IPS DF 6.9 (cell line): ENCODE measurements at regions not wholly inside any gene's neighbourhood (a gene's known extent, or its start where the extent isn't known, plus 50 kb on each side); places are given as distances from the start of the nearest gene placed in this dataset.
"Not testable (repeated sequence)": the region's sequence is repeated elsewhere in the genome, so short reads cannot be mapped to it uniquely, and the experiment has no call there.

Experiments
- DNase-seq: peaks from one replicate; pipeline ENCODE4 v3.0.0-alpha.2; 2013; ENCODE audit warnings: low read depth, low spot score
- H3K27ac ChIP-seq: one replicate; pipeline ENCODE4 v1.5.1; 2013; ENCODE audit warnings: low read length, control low read depth
- H3K27me3 ChIP-seq: 2 replicates; pipeline ENCODE4 v1.6.1; 2013; ENCODE audit warnings: mild to moderate bottlenecking, low read length; ENCODE audit not compliant: control insufficient read depth, insufficient read depth
- H3K36me3 ChIP-seq: 2 replicates; pipeline ENCODE4 v1.6.1; 2013; ENCODE audit warnings: low read length; ENCODE audit not compliant: control insufficient read depth, insufficient read depth
- H3K4me1 ChIP-seq: 2 replicates; pipeline ENCODE4 v1.6.1; 2013; ENCODE audit warnings: low read length; ENCODE audit not compliant: control insufficient read depth, insufficient read depth
- H3K4me3 ChIP-seq: 2 replicates; pipeline ENCODE4 v1.5.1; 2013; ENCODE audit warnings: mild to moderate bottlenecking, low read length
- H3K9me3 ChIP-seq: 2 replicates; pipeline ENCODE4 v1.6.1; 2013; ENCODE audit warnings: low read length, inconsistent platforms; ENCODE audit not compliant: control insufficient read depth, insufficient read depth
- WGBS: extraction: QIAGEN DNeasy Blood & Tissue Kit; methylation state at CpG from one replicate; pipeline ENCODE4 v1.1.7; 2013; ENCODE audit warnings: mixed read lengths, missing lambda C conversion rate; ENCODE audit not compliant: insufficient read length, insufficient coverage; 5-methylcytosine and 5-hydroxymethylcytosine counted together

- WGBS = no CpG with 5 or more reads among the region's 28 CpGs
- DNase-seq, H3K36me3 ChIP-seq, H3K9me3 ChIP-seq, H3K27ac ChIP-seq, H3K4me3 ChIP-seq, H3K27me3 ChIP-seq: not testable (repeated sequence)
- H3K4me1 ChIP-seq = peaks cover 11% of the 10 kb centered on the region
These were observed 63.8 kb downstream of the PLXNA1 start for GRCh38 chr3:127046690-127047089.

- no peak for DNase-seq
- Histone ChIP-seq H3K4me1 (0 out of 2 replicates have a peak, but pooled peaks cover 2% of the 10 kb centered on the region), H3K9me3 (no peaks in the 10 kb centered on the region), H3K4me3 (no peak overlapping the region), H3K36me3 (no peaks in the 10 kb centered on the region), H3K27me3 (no peaks in the 10 kb centered on the region), H3K27ac (no peak overlapping the region)
- no CpG with 5 or more reads among the region's 5 CpGs for WGBS
These were observed 66.5 kb downstream of the PLXNA1 start for GRCh38 chr3:127049393-127049792.

- Histone ChIP-seq H3K36me3 (no peaks in the 10 kb centered on the region), H3K9me3 (no peaks in the 10 kb centered on the region), H3K27ac (no peak overlapping the region), H3K4me1 (0 out of 2 replicates have a peak, but pooled peaks cover under 1% of the 10 kb centered on the region), H3K4me3 (no peak overlapping the region), H3K27me3 (no peaks in the 10 kb centered on the region)
- DNase-seq = no peak
- WGBS = no CpG with 5 or more reads among the region's 7 CpGs
These were observed 67.8 kb downstream of the PLXNA1 start for GRCh38 chr3:127050733-127051132.

DNA sequence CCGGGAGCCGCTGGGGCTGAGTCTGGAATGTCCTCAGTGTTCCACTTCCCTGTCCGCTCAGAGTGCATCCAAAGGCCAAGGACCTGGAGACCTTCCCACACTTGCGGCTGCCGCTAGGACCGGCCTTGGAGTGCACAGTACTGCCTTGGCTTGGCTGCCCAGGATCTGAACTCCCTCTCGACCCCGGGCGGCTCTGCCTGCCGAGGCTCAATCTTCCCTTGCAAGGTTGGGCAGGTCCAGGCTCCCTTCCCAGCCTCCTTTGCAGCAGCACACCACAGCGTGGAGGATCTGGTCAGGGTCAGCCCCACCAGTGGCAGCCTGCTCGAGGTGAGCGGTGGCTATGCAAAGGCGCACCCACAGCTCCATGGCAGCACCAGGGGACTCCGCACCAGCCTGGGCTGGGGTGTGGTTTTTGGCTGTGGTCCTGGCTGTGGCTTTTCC lies 69.2 kb downstream of the PLXNA1 start:
- DNase-seq = no peak
- Histone ChIP-seq H3K4me3 (no peak overlapping the region), H3K27ac (no peak overlapping the region), H3K36me3 (no peaks in the 10 kb centered on the region), H3K27me3 (no peaks in the 10 kb centered on the region), H3K4me1 (no peaks in the 10 kb centered on the region), H3K9me3 (no peaks in the 10 kb centered on the region)
- WGBS = no CpG with 5 or more reads among the region's 15 CpGs

DNA sequence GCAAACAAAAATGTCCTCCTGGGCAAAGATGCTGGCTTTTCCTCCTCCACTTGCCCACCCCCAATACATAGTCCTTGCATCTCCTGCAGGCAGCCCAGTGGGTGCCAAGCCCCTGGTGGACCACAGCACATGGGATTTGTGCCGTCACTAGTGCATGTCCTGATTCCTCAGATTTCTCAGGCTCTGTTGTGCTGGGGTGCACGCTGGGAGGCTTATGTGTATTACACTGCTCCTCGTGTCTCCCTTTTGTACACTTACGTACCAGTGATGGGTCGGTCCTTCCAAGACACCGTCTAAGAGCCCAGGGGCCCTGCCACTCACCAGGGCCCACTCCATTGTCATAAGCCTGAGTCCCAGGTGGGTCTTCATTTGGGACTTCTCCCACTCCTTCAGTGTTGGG lies 70.1 kb downstream of the PLXNA1 start:
- no peaks in the 10 kb centered on the region for H3K27me3 ChIP-seq
- H3K36me3 ChIP-seq = no peaks in the 10 kb centered on the region
- no peaks in the 10 kb centered on the region for H3K9me3 ChIP-seq
- DNase-seq = no peak
- H3K4me3 ChIP-seq = no peak overlapping the region
- H3K27ac ChIP-seq = no peak overlapping the region
- WGBS = no CpG with 5 or more reads among the region's 6 CpGs
- H3K4me1 ChIP-seq = no peaks in the 10 kb centered on the region

DNA sequence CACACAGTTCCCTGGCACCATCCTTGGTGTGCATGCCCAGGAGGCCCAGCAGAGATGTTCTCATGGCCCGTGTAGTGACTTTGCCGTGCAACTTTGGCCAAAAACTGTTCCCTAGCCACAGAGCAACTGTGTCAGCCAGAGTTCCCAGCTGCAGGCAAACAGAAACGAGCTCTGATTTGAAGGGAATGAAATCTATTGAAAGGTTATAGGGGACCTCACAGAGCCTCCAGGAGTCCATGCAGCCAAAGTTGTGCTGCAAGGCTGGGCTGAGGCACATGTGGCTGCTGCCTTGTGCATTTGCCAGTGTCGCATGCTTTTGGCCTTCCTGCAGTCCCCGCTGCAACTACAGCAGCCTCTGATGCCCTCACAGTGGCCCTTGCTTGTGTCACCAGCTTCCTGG lies 70.5 kb downstream of the PLXNA1 start:
- H3K9me3 ChIP-seq = no peaks in the 10 kb centered on the region
- H3K27me3 ChIP-seq = no peaks in the 10 kb centered on the region
- H3K36me3 ChIP-seq = no peaks in the 10 kb centered on the region
- WGBS = no CpG with 5 or more reads among the region's 5 CpGs
- no peaks in the 10 kb centered on the region for H3K4me1 ChIP-seq
- H3K4me3 ChIP-seq = no peak overlapping the region
- no peak overlapping the region for H3K27ac ChIP-seq
- DNase-seq = no peak

GRCh38 chr3:127053979-127054378 lies 71.1 kb downstream of the PLXNA1 start:
- Histone ChIP-seq H3K9me3 (no peaks in the 10 kb centered on the region), H3K4me1 (no peaks in the 10 kb centered on the region), H3K36me3 (no peaks in the 10 kb centered on the region), H3K4me3 (no peak overlapping the region), H3K27ac (no peak overlapping the region), H3K27me3 (no peaks in the 10 kb centered on the region)
- DNase-seq = no peak
- WGBS = no CpG with 5 or more reads among the region's 4 CpGs

DNA sequence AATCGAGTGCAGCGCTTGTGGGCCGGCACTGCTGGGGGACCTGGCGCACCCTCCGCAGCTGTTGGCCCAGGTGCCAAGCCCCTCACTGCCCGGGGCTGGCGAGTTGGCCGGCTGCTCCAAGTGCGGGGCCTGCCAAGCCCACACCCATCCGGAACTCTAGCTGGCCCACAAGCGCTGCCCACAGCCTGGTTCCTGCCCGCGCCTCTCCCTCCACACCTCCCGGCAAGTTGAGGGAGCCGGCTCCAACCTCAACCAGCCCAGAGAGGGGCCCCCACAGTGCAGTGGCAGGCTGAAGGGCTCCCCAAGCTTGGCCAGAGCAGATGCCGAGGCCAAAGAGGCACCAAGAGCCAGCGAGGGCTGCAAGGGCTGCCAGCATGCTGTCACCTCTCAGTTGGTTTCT lies 73.4 kb downstream of the PLXNA1 start:
- no peaks in the 10 kb centered on the region for H3K36me3 ChIP-seq
- no CpG with 5 or more reads among the region's 17 CpGs for WGBS
- H3K4me3 ChIP-seq = no peak overlapping the region
- no peak for DNase-seq
- no peaks in the 10 kb centered on the region for H3K4me1 ChIP-seq
- no peaks in the 10 kb centered on the region for H3K27me3 ChIP-seq
- H3K9me3 ChIP-seq = no peaks in the 10 kb centered on the region
- no peak overlapping the region for H3K27ac ChIP-seq

DNA sequence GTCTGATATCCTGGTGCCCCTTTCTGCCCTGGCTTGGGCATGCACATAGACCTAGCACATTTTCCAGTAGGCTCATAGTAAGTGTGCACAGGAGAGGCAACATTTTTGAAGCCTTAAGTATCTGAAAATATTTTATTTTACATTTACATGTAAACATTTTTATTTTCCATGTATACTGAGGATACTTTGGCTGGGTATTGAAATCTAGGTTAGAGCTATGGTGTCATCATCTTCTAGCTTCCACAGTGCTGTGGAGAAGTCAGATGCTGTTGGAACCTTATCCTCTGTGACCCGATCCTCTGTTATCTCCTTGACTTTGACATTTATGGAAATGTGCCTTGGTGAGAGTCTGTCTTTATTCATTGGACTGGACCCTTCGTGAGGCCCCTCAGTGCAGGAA lies 74.1 kb downstream of the PLXNA1 start:
- H3K27ac ChIP-seq = no peak overlapping the region
- no peak for DNase-seq
- H3K9me3 ChIP-seq = no peaks in the 10 kb centered on the region
- H3K36me3 ChIP-seq = no peaks in the 10 kb centered on the region
- H3K4me3 ChIP-seq = no peak overlapping the region
- no peaks in the 10 kb centered on the region for H3K4me1 ChIP-seq
- no peaks in the 10 kb centered on the region for H3K27me3 ChIP-seq
- WGBS = no CpG with 5 or more reads among the region's 2 CpGs

- no peak for DNase-seq
- no peak overlapping the region for H3K27ac ChIP-seq
- H3K9me3 ChIP-seq = no peaks in the 10 kb centered on the region
- no CpG with 5 or more reads among the region's 4 CpGs for WGBS
- H3K4me3 ChIP-seq = no peak overlapping the region
- H3K36me3 ChIP-seq = no peaks in the 10 kb centered on the region
- H3K4me1 ChIP-seq = no peaks in the 10 kb centered on the region
- H3K27me3 ChIP-seq = no peaks in the 10 kb centered on the region
These were observed 76.2 kb downstream of the PLXNA1 start for GRCh38 chr3:127059072-127059471.

- no peak overlapping the region for H3K4me3 ChIP-seq
- no CpG with 5 or more reads among the region's 6 CpGs for WGBS
- H3K9me3 ChIP-seq = no peaks in the 10 kb centered on the region
- DNase-seq = no peak
- no peaks in the 10 kb centered on the region for H3K27me3 ChIP-seq
- H3K4me1 ChIP-seq = no peaks in the 10 kb centered on the region
- H3K36me3 ChIP-seq = no peaks in the 10 kb centered on the region
- no peak overlapping the region for H3K27ac ChIP-seq
These were observed 78.7 kb downstream of the PLXNA1 start for GRCh38 chr3:127061641-127062040.
